ENCODE measurements at regions not wholly inside any gene's neighbourhood (a gene's known extent, or its start where the extent isn't known, plus 50 kb on each side); places are given as distances from the start of the nearest gene placed in this dataset.

DNA sequence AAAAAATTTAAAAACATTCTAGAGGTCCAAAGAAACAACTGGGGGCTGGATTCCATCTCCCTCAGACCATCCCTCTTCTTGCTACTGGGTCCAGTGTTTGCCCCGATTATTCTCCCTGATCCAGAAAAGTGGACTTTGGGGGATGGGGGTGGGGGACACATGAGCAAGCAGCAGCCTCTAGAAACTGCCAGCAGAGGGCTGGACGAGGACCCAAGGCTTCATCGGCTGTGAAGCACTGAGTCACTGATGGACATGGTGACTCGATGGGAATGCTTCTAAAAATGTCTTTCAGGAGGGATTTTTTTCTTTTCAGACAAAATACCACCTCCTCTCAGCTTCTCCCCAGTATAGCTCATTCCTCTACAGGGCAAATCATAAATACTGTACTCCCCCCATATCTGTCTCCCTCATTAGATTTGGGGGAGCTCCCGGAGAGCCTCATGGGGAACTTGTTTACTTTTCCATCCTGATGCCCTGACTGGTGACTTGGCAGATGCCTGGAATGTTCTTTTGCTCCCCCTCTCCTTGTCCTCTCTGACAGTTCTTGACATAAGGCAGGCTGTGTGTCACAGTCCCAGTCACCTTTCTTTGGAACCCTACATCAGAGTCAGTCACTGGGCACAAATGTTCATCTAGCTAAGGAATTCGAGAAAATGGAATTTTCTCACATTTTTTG, 67.2 kb upstream of the STC2 start:
- TF ChIP-seq, protein P1, sequence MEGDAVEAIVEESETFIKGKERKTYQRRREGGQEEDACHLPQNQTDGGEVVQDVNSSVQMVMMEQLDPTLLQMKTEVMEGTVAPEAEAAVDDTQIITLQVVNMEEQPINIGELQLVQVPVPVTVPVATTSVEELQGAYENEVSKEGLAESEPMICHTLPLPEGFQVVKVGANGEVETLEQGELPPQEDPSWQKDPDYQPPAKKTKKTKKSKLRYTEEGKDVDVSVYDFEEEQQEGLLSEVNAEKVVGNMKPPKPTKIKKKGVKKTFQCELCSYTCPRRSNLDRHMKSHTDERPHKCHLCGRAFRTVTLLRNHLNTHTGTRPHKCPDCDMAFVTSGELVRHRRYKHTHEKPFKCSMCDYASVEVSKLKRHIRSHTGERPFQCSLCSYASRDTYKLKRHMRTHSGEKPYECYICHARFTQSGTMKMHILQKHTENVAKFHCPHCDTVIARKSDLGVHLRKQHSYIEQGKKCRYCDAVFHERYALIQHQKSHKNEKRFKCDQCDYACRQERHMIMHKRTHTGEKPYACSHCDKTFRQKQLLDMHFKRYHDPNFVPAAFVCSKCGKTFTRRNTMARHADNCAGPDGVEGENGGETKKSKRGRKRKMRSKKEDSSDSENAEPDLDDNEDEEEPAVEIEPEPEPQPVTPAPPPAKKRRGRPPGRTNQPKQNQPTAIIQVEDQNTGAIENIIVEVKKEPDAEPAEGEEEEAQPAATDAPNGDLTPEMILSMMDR (IDR thresholded peaks at IDR 0.05), result peak in 1 of 6 experiments; percentile 22
- no peak for TF ChIP-seq POLR2A (IDR thresholded peaks at IDR 0.05)

Measured in adrenal gland (tissue), 5 donors.